ENCODE measurements at regions not wholly inside any gene's neighbourhood (a gene's known extent, or its start where the extent isn't known, plus 50 kb on each side); places are given as distances from the start of the nearest gene placed in this dataset.
"Not testable (repeated sequence)": the region's sequence is repeated elsewhere in the genome, so short reads cannot be mapped to it uniquely, and the experiment has no call there.

DNA sequence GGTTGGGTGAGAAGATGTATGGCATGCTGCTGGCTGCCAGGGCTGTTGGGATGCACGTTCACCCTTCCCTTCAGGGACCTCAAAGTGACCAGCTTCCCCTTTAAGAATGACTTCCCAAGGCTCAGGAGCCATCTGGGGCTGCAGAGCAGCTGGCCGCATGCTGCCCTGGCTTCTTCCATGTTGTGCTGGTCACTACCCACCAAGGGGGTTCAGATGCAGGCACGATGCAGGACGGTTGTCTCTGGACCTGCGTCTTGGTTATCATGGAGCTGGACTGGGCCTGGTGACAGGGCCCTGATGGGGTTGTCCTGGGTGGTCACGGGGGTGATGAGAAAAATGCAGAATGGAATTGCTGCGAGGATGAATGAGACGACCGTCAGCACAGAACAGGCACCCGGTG, 297.8 kb downstream of the POTED start:
- DNase-seq: not testable (repeated sequence)

DNA sequence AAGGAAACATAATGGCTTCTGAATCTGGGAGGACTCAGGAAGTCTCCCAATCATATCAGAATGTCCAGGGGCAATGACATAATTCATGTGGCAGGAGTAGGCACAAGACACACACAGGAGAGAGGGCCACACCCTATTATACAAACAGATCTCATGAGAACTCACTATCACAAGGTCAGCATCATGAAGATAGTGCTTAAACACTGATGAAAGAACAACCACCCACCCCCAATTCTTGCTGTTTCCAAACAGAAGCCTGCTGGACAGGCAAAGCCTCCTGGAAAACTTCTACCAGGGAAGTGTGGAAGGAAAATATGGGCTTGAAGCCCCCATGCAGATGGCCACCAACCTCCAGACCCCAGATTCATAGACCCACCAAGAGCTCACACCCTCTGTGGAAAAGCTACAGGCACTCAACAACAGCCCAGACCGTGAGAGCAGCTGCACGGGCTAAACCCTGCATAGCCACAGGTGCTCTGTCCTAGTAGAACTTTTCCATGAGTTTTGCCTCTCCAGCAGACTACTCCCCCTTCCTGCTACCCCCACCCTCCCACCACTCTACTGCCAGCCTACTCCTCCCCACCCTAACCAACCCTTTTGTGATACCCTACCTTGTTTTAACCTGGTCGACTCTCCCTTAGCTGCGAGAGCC, 287.1 kb downstream of the POTED start:
- not testable (repeated sequence) for DNase-seq

DNA sequence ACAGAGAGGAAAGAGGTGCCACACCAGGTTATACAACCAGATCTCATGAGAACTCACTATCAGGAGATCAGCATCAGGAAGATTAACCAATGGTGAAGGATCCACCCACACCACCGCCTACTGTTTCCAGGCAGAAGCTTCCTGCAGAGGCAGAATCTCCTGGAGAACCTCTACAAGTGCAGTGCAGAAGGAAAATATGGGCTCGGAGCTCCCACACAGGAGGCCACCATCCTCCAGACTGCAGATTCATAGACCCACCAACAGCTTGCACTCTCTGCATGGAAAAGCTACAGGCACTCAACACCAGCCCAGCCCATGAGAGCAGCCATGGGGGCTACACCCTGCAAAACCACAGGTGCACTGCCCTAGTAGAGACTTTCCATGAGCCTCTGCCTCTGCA, 284.0 kb downstream of the POTED start:
- not testable (repeated sequence) for DNase-seq

DNA sequence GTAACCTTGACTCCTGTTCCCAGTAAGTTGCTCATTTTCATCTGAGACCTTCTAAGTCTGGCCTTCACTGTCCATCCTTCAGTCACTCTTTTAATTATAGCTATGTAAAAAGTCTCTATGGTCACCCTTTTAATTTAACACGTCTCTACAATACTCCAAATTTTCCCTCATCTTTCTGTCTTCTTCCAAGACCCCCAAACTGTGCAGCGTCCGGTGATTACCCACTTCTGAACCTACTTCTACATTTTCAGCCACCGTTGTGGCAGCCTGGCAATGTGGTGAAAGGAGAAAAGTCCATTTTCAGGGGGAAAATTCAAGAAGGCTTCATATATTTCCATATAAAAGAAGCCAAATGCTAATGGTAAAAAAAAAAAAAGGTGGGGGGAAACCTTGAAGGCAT, 283.4 kb downstream of the POTED start:
- DNase-seq: not testable (repeated sequence)

DNA sequence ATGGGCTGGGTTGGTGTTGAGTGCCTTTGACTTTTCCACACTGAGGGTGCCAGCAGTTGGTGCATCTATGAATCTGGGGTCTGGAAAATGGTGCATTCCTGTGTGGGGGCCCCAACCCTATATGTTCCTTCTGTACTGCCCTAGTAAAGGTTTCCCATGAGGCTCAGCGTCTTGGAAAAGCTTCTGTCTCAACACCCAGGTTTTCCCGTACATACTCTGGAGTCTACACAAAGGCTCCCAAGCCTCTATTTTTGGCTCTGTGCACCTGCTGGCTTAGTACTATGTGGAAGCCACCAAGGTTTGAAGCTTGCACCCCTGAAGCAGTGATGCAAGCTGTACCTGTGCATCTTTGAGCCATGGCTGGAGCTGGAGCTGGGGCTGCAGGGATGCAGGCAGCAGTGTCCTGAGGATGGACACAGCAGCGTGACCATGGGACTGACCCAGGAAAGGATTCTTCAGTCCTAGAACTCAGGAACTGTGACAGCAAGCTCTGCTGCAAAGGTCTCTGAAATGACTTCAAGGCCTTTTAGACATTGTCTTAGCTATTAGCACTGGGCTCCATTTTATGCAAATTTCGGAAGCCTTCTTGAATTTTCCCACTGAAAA, 282.7 kb downstream of the POTED start:
- not testable (repeated sequence) for DNase-seq

DNA sequence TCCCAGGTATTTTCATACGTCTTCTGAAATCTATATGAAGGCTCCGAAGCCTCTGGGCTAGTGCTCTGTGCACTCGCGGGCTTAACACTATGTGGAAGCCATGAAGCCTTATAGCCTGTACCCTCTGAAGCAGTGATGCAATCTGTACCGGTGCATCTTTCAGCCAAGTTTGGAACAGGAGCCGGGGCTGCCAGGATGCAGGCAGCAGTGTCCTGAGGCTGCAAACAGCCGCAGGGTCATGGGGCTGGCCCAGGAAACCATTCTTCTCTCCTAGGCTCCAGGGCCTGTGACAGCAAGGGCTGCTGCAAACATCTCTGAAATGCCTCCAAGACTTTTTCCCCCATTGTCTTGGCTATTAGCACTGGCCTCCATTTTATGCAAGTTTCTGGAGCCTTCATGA, 279.6 kb downstream of the POTED start:
- not testable (repeated sequence) for DNase-seq

DNA sequence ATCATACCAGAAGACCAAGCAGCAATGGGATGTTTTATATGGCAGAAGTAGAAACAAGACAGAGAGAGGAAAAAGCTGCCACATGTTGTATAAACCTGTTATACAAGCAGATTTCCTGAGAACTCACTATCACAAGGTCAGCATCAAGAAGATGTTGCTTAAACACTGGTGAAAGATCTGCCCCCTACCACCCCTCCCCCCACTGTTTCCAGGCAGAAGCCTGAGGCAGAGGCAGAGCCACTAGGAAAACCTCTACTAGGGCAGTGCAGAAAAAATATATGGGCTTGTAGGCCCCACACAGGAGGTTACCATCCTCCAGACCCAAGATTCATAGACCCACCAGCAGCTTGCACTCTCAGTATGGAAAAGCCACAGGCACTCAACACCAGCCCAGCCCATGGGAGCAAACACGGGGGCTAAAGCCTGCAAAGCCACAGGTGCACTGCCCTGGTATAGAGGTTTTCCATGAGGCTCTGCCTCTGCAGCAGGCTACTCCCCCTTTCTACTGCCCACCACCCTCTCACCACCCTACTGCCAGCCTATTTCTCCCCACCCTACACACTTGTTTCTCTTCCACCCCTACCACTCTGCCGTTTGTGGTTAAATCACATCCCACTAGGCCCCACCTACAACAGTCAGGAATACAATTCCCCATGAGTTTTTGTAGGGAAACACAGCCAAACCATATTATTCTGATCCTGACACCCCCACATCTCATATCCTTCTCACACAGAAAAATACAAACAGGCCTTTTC, 274.2 kb downstream of the POTED start:
- not testable (repeated sequence) for DNase-seq

DNA sequence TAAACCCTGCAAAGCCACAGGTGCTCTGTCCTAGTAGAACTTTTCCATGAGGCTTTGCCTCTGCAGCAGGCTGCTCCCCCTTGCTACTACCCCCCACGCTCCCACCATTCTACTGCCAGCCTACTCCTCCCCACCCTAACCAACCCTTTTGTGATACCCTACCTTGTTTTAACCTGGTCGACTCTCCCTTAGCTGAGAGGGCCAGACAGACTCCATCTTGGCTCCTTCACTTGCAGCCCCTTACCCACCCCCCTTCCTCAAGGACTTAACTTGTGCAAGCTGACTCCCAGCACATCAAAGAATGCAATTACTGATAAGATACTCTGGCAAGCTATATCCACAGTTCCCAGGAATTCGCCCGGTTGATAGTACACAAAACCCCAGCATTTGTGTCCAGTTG, 267.9 kb downstream of the POTED start:
- not testable (repeated sequence) for DNase-seq

DNA sequence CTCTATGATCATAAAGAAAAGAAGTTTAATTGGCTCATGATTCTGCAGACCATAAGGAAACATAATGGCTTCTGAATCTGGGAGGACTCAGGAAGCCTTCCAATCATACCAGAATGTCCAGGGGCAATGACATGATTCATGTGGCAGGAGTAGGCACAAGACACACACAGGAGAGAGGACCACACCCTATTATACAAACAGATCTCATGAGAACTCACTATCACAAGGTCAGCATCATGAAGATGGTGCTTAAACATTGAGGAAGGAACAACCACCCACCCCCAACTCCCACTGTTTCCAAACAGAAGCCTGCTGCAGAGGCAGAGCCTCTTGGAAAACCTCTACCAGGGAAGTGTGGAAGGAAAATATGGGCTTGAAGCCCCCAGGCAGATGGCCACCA, 267.4 kb downstream of the POTED start:
- not testable (repeated sequence) for DNase-seq

DNA sequence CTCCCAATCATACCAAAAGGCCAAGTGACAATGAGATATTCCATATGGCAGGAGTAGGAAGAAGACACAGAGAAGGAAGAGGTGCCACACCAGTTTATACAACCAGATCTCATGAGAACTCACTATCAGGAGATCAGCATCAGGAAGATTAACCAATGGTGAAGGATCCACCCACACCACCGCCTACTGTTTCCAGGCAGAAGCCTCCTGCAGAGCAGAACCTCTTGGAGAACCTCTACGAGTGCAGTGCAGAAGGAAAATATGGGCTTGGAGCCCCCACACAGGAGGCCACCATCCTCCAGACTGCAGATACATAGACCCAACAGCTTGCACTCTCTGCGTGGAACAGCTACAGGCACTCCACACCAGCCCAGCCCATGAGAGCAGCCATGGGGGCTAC, 264.4 kb downstream of the POTED start:
- DNase-seq: not testable (repeated sequence)

DNA sequence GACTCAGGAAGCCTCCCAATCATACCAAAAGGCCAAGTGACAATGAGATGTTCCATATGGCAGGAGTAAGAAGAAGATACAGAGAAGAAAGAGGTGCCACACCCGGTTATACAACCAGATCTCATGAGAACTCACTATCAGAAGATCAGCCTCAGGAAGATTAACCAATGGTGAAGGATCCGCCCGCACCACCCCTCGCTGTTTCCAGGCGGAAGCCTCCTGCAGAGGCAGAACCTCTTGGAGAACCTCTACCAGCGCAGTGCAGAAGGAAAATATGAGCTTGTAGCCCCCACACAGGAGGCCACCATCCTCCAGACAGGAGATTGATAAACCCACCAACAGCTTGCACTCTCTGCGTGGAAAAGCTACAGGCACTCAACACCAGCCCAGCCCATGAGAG, 245.1 kb downstream of the POTED start:
- no peak for DNase-seq

DNA sequence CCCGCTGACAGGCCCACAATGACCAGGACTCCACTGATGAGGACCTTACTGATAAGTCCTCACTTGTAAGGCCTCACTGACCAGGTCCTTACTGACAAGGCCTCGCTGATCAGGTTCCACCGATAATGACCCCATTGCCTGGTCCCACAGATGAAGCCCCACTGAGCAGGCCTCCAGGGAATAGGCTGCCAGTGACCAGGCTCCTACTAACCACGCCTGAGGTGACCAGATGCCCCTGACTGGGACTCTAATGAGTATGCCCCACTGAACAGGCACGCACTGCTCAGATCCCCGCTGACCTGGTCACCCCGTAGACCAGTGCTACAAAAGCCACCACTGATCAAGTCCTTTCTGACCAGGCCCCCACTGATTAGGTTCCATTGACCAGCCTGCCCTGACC, 241.2 kb downstream of the POTED start:
- not testable (repeated sequence) for DNase-seq

DNA sequence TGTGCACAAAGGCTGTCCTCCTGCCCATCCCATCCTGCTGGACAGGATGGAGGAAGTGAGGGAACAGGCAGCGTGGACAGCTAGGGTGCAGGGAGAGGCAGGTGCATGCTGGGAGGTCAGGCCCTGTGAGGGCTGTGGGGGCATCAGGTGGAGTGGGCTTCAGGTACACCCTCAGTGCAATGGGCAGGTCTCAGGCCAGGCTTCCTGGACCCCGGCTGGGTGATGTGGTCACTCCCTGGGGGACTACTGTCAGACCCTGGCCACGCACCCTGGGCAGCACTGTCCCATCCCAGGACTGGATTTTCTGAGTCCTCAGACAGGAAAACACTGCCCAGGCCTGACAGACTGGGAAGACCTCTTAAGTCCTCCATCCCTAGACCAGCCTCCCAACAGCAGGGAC, 239.9 kb downstream of the POTED start:
- not testable (repeated sequence) for DNase-seq

DNA sequence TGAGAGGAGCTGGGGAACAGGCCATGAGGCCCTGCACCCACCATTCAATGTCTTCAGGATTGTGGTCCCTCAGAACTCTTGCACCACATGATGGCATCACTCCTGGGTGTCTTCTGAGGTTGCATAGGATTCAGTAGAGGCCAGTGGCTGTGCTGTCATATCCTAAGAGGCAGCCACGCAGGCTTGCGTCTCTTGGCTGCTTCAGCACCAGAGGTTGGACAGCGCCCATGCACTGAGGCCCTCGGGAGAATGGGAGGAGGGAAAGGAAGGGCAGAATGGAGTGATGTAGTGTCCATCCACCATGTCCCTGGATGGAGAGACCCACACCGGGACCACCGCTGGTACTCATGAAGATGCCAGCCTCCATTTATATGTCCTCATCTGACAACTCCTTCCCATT, 237.1 kb downstream of the POTED start:
- not testable (repeated sequence) for DNase-seq

DNA sequence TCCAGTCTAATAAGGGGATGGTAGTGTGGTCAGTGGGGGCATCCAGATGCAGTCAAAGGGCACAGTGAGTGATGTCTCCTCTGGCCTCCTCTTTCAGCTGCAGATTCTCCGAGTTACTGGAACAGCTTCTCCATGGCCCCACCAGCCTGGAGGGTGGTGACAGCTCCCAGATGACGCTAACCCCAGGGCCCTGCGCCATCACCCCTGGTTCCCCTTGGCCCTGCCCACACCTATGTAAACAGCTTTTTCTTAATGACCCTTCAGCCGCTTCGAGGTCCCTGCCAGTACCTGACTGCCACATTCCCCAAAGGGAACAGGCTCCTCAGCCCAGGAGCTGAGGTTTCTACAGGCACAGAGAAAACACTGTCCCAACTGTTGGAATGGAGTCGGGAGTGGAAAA, 235.0 kb downstream of the POTED start:
- not testable (repeated sequence) for DNase-seq

DNA sequence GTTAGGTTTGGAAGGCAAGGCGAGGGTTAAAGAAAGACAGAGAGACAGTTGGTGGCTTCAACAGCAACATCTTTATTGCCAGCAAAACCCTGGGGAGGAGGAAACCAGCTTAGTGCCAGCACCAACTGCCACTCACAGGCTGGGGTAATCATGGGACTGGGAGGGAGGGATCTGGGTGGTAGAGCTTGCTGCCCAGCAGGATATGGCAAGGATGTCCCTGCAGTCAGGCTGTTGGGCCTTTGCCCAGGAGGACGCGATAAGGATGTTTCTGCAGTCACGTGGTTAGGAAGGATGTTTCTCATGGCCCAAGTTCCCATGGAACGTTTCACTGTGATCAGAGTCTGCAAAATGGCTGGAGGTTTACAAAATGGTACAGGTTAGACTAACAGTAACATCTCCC, 233.5 kb downstream of the POTED start:
- DNase-seq: not testable (repeated sequence)

DNA sequence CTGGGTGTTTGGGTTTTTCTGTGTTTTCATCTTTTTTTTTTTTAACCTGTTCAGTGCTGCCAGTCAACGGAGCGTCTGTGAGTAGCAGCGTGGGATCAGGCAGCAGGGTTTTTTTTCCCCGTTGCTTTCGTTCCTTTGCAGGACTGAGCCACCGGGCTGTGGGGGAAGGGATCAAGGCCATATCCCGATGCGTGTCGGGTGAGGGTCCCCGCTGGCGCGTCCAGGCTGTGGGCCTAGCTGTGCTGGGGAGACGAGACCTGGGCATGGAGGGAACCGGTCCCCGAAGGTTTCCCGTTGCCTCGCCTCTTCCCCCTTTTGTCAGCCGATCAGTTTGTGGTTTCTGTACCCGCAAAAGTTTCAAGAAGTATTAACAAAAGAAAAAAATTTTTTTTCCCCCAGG, 218.1 kb downstream of the POTED start:
- DNase-seq: not testable (repeated sequence)

DNA sequence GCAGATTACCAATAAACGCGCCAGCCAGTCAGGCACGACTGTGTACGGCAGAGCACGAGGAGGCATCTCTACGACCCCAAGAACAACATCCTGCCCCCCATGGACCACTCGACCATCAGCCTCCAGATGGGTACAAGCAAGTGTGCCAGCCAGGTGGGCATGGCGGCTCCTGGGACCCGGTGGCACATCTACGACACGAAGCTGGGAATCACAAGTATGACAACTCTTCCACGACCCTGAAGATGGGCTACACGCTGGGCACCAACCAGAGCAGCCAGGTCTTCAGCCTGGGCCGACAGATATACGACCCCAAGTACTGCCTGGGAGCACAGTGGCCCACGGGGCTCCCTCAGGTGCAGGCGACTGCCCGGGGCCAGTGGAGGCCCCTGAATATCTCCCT, 217.6 kb downstream of the POTED start:
- DNase-seq: no peak

DNA sequence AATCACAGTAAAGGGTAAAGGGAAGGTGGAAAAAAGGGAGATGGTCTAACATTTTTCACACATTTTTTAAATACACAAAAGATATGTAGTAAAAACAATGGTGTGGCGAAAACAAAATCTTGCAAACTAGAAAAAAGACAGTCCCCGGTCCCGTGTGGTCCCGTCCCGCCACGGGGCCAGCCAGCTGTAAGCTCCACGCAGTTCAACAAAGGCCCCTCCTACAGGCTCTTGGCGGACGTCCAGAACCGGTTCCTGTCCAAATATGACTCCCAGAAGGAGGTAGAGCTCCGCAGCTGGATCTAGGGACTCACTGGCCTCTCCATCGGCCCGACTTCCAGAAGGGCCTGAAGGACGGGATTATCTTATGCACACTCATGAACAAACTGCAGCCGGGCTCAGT, 216.9 kb downstream of the POTED start:
- DNase-seq: not testable (repeated sequence)

DNA sequence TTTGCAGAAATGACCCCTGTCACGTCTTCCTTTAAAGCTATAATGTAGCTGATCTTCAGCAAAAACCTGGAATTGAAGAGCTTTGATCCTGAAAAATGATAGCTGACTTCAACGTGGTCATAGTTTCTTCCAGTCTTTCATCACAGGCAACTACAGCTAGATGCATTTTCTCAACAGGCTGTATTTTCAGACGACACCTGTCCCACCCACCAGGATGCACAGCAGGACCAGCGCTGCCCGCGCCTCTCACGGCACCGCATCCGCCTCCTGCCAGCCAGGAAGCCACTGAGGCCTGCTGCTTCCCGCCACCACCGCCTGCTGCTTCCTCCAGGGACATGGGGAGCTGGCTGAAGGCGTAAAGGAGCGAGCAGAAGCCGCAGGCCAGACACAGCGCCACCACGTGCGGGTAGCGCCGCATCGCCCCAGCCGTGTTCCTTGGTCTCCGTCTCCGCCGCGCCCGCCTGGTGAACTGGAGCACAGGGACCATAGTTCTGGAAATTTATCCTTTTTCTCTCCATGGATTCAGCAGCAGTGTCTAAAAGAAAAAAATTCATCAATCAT, 215.7 kb downstream of the POTED start:
- DNase-seq: not testable (repeated sequence)

DNA sequence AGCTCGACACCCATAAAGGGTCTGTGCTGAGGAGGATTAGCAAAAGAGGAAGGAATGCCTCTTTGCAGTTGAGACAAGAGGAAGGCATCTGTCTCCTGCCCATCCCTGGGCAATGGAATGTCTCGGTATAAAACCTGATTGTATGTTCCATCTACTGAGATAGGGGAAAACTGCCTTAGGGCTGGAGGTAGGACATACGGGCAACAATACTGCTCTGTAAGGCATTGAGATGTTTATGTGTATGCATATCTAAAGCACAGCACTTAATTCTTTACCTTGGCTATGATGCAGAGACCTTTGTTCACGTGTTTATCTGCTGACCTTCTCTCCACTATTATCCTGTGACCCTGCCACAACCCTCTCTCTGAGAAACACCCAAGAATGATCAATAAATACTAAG, 210.7 kb downstream of the POTED start:
- DNase-seq: not testable (repeated sequence)

DNA sequence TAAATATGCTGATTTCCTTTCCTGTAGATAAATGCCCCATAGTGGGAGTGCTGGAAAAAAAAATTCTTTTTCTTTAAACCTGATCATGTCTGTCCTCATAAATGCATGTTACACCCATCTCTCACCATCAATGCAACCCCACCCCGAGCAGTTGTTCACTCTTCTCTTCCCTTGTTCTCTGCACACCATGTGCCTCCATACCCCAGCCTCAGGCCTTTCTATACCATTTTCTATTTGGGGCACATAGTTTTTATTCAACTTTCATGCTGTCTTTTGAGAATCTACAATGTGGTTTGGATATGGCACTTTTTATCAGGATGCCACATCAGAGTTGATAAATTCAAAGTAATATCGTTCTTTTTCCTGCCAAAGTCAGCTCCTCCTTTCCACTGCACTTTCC, 202.6 kb downstream of the POTED start:
- not testable (repeated sequence) for DNase-seq

DNA sequence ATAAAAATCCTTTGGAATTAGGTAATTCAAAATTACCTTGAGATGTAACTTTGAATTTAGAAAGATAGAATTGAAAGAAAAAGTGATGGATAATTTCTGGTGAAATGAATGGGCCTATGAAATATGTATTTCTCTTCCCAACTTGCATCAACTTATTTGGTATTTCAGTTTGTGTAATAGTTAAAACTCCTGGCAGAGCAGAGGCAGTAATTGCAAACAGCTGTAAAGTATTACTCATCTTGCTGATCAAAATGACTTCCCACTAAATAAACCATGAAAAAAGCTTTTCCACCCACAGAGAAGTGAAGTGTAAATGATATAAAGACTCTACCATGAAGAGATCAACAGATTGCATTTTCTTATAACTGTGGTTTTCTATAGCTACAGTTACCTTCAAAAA, 201.0 kb downstream of the POTED start:
- DNase-seq: not testable (repeated sequence)

DNA sequence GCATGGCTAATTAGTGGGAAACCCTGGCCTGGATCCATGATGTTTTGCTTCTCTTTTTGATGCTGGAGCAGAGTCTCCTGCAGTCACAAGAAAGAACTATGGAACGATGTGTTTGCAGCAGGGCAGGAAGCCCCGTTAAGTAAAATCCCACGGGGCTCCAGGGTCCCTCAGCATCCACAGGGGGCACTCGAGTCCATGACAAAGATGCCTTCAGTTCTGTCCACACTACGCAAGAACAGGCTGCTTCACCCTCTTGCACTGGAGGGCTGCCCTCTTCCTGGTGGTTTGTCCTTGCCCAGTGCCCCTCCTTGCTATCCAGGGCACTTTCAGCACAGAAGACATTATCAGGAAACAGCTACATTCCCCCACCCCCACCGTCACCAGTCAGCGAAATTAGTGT, 196.9 kb downstream of the POTED start:
- not testable (repeated sequence) for DNase-seq

Measured in CD4-positive, alpha-beta T cell treated with Interferon alpha-2 for 1 hour (primary cell).